ENCODE measurements at regions not wholly inside any gene's neighbourhood (a gene's known extent, or its start where the extent isn't known, plus 50 kb on each side); places are given as distances from the start of the nearest gene placed in this dataset.

GRCh38 chr11:42025121-42025803 is 565.8 kb upstream of the LRRC4C start:
- TF ChIP-seq EP300 (IDR thresholded peaks at IDR 0.05; ENCODE audit: borderline replicate concordance): no peak
- no peak for TF ChIP-seq TEAD4 (IDR thresholded peaks at IDR 0.05)
- TF ChIP-seq TAF1 (IDR thresholded peaks at IDR 0.05; ENCODE audit: low read depth): no peak
